ENCODE measurements at regions not wholly inside any gene's neighbourhood (a gene's known extent, or its start where the extent isn't known, plus 50 kb on each side); places are given as distances from the start of the nearest gene placed in this dataset.

DNA sequence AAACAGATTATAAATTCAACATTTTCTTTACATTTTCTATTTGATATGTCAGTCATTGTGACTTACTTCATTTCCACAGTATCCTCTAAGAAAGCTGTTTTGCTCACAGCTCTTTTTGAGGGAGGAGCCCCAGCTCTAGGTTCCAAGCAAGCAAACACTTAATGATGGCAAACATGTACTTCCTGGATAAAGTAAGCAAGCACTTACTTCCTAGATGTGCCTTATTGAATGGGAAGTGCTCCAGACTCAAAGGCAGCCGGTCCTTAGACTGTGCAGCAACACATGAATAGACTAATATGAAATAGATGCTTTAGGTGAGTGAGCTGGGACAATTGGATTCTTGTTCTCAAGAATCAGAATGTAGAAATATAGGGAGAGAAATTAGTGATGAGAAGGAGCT lies 2149.8 kb upstream of the PIK3C3 start:
- no peak for DNase-seq (ENCODE audit: low read depth in 2 of 2)

- DNase-seq (ENCODE audit: low read depth in 2 of 2): no peak
These were observed 2152.3 kb upstream of the PIK3C3 start for GRCh38 chr18:39802648-39803229.

DNA sequence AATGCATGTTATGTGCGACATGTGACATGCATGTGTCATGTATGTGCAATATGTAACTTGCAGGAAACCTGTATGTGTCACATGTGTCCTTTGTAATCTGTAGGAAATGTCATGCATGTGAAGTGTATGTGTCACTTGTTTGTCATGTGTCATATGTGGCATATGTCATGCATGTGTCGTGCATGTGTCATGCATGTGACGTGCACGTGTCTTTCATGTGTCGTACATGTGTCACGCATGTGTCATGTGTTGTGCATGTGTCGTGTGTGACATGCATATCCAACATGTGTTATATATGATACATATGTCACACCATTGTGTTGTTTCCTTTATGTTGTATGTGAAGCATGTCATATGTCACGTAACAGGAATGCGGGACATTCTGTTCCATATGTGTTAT lies 2153.2 kb upstream of the PIK3C3 start:
- DNase-seq (ENCODE audit: low read depth in 2 of 2): no peak

DNA sequence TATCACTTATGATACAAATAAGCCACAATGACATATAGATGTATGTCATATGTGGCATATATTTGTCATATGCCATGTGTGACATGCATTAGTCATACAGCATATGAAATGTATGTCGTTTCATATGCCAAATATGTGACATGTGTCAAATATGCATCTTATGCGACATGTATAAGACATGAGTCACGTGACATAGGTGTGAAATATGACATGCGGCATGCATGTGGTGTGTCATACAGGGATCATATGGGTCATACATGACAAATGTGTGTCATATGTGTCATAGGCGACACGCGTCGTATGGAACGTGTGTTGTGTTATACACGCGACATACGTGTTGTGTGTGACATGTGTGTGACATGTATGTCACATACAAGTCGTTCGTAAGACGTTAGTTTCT lies 2154.0 kb upstream of the PIK3C3 start:
- no peak for DNase-seq (ENCODE audit: low read depth in 2 of 2)

DNA sequence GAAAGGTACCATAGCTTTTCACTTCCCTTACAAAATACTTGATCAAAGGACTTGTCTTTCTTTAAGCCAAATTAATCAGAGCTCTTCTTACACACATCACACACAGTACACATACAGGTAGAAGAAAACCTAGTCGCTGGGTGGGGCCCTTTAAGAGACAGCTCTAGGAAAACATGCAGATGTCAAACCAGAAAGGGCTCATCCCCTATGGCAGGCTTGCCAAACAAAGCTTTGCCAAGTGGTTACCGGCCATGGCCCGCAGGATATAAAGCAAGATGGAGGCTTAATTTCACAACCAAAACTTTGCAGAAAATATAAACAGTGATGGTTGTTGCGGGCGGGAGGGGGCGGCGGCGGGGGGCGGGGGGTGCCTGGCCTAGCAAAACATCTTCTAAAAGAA lies 2156.0 kb upstream of the PIK3C3 start:
- DNase-seq (ENCODE audit: low read depth in 2 of 2): no peak

- DNase-seq (ENCODE audit: low read depth in 2 of 2): no peak
These were observed 2158.6 kb upstream of the PIK3C3 start for GRCh38 chr18:39796393-39796792.

- DNase-seq (ENCODE audit: low read depth in 2 of 2): no peak
These were observed 2159.7 kb upstream of the PIK3C3 start for GRCh38 chr18:39795350-39795749.

DNA sequence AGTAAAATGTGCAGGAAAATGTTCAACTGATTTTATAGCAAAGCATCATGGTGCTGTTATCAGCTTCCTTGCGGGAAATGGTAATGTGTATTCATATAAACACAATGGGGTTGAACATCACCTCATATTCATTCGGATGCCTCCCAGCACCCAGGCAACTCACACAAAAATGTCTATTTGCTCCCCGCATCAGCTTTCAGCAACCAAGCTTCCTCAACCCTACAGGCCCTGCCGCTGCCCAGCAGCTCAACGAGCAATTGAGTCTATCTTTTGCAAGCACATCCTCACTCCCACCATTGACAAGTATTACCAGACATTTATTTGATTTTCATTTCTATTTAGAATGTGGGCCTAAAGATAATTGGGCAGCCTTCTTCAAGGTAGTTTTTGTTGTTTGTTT lies 2161.4 kb upstream of the PIK3C3 start:
- DNase-seq (ENCODE audit: low read depth in 2 of 2): no peak

DNA sequence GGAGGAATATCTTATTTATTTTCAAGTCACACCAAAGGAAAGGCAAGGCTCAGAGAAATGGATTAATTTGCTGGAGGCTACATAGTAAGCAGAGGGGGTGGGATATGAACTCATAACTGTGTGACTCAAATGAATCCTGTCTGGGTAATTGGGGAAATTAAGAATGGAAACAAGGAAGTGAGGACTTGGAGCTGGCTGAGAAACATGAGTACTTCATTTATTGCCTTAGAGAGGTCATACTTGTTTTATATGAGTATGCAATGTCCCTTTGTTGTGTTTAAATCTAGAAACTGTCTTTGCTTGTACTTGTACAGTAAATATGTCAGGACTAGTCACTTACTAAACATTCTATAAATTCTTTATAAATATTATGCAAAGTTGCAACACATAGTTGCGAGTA lies 2166.7 kb upstream of the PIK3C3 start:
- DNase-seq (ENCODE audit: low read depth in 2 of 2): no peak

GRCh38 chr18:39786477-39786876 lies 2168.6 kb upstream of the PIK3C3 start:
- no peak for DNase-seq (ENCODE audit: low read depth in 2 of 2)

- DNase-seq (ENCODE audit: low read depth in 2 of 2): no peak
These were observed 2170.5 kb upstream of the PIK3C3 start for GRCh38 chr18:39784541-39784940.

GRCh38 chr18:39781565-39781964 lies 2173.5 kb upstream of the PIK3C3 start:
- no peak for DNase-seq (ENCODE audit: low read depth in 2 of 2)

DNA sequence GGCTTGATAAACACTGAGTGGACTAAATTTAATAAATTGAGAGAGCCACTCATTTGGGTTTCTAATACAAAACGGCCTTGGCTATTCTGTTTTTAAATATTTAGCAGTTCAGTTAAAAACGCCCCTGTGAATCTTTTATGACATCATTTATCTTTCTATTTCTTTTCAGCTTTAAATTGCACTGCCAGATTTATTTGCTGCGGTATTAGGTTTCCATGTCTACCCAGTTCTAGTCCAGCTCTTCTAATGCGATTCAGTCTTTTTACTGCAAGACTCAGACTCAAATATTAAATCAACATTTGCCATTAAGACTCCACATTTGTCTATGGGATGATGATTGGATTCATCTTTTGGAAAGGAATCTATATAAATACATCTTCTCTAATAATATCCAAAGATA lies 2174.3 kb upstream of the PIK3C3 start:
- no peak for DNase-seq (ENCODE audit: low read depth in 2 of 2)

DNA sequence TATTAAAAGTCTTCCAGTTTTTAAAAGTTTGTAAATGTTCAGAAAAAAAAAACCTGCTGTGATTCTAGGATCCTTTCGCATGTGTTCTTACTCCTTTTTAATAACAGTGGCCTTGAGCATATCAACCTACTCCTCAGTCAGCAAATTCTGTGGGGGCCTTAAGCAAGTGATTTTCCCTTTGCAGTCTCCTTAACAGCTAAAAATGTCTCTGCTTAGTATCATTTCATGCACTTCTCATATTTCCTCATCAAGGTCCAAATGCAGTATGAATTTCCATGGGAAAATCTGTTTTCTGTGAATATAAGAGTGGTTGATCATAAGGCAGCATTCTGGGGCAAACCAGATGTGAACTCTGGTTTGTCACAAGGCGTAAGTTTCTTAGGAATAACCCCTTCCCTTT lies 2175.1 kb upstream of the PIK3C3 start:
- DNase-seq (ENCODE audit: low read depth in 2 of 2): no peak

GRCh38 chr18:39776766-39777165 lies 2178.3 kb upstream of the PIK3C3 start:
- DNase-seq (ENCODE audit: low read depth in 2 of 2): no peak

GRCh38 chr18:39774957-39775598 lies 2180.0 kb upstream of the PIK3C3 start:
- no peak for DNase-seq (ENCODE audit: low read depth in 2 of 2)

DNA sequence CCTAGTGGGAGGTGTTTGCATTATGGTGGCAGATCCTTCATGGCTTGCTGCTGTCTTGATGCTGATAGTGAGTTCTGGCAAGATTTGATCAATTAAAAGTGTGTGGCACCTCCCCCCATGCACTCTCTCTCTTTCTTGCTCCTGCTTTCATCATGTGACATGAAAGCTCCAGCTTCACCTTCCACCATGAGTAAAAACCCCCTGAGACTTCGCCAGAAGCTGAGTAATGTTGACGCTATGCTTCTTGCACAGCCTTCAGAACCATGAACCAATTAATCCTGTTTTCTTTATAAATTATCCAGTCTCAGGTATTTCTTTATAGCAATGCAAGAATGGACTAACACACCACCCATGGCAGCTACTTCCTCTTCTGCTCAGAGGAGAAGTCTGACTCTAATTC lies 2181.4 kb upstream of the PIK3C3 start:
- no peak for DNase-seq (ENCODE audit: low read depth in 2 of 2)

- no peak for DNase-seq (ENCODE audit: low read depth in 2 of 2)
These were observed 2182.7 kb upstream of the PIK3C3 start for GRCh38 chr18:39772155-39772919.

- DNase-seq (ENCODE audit: low read depth in 2 of 2): no peak
These were observed 2184.6 kb upstream of the PIK3C3 start for GRCh38 chr18:39770399-39770798.

GRCh38 chr18:39764873-39765272 lies 2190.2 kb upstream of the PIK3C3 start:
- no peak for DNase-seq (ENCODE audit: low read depth in 2 of 2)

DNA sequence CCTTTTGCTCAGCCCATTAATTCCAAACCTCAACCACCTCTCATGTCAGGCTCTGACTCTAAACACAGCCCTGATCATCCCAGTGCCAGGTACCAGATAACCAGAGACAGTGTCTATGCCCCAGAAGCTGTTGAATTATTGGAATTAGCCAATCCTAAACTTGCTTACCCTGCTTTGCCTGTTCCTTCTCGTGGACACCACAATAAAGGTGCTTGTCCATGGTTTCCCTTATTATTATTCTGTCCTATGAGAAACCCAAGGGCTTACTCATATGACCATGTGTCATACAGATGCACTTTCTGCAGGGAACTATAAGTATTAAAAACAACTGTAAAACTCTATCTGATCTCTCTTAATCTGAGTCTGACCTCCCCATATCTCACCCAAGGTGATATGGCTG lies 2193.8 kb upstream of the PIK3C3 start:
- no peak for DNase-seq (ENCODE audit: low read depth in 2 of 2)

GRCh38 chr18:39759926-39760325 lies 2194.3 kb upstream of the CELF4 start:
- DNase-seq (ENCODE audit: low read depth in 2 of 2): no peak

DNA sequence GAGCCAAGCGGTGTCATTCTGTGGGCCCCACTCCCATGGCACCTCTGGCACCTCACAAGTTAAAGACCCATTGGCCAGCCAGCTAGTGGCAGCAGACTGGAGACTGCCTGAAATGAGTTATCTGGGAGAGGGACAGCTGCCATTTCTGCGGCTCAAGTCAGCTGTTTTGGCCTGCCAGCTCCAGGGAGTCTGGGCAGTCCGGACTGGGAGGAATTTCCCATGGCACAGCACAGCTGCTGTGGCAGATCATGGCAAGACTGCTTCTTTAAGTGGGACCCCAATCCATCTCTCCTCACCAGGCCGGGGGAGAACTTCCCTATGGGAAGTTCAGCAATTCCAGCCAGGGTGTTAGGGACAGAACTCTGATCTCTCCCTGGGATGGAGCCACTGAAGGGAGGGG lies 2187.6 kb upstream of the CELF4 start:
- no peak for DNase-seq (ENCODE audit: low read depth in 2 of 2)

All from stimulated activated CD4-positive, alpha-beta T cell treated with anti-CD3 and anti-CD28 coated beads, Interleukin-4, amount 100 ng/mL, for 48 hours (primary cell).